LNCAP (cell line): ENCODE measurements at regions not wholly inside any gene's neighbourhood (a gene's known extent, or its start where the extent isn't known, plus 50 kb on each side); places are given as distances from the start of the nearest gene placed in this dataset.

Experiments used
- CTCF ChIP-seq: fragments of 450-650 bp; IDR thresholded peaks from 2 replicates; pipeline ENCODE4 v1.5.1; 2017; ENCODE audit warnings: mild to moderate bottlenecking

DNA sequence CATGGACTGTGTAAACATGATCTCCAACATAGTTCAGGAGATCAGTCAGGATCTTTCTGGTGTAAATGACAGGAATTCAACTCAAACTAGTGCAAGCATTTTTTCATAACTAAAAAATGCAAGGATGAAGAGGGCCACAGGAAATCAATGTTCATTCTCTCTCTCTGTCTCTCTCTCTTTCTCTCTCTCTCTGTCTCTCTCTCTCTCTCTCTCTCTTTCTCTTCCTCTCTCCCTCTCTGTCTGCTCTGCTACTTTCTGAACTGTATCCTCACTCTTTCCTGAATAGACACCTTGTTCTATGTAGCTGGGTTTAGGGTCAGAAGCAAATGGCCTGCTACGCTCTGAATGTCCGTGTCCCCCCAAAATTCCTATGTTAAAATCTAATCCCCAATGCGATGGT, 240.9 kb upstream of the UBE2E2 start:
- no peak for TF ChIP-seq CTCF

GRCh38 chr3:22966349-22966748, 236.8 kb upstream of the UBE2E2 start:
- TF ChIP-seq CTCF = no peak

DNA sequence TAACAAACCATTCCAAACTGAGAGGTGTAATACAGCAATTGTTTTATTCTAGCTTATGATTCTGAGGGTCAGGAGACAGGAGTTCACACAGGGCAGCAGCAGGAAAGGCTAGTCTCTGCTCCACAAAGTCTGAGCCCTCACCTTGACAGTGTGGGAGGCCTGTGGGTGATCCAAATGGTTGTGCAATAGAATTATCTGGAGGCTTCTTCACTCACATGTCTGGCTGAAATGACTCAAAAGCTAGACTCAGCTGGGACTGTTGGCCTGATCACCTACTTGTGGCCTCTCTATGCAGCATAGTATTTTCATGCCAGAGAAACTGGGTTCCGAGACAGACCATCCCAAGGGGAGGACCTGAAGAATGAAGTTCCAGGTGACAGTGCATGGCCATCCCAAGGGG, 233.9 kb upstream of the UBE2E2 start:
- no peak for TF ChIP-seq CTCF

GRCh38 chr3:22971497-22971896, 231.6 kb upstream of the UBE2E2 start:
- TF ChIP-seq CTCF = no peak

- TF ChIP-seq CTCF = no peak
Observed at GRCh38 chr3:22977042-22977441, 226.1 kb upstream of the UBE2E2 start.

- TF ChIP-seq CTCF = no peak
Observed at GRCh38 chr3:22977650-22978289, 225.4 kb upstream of the UBE2E2 start.

DNA sequence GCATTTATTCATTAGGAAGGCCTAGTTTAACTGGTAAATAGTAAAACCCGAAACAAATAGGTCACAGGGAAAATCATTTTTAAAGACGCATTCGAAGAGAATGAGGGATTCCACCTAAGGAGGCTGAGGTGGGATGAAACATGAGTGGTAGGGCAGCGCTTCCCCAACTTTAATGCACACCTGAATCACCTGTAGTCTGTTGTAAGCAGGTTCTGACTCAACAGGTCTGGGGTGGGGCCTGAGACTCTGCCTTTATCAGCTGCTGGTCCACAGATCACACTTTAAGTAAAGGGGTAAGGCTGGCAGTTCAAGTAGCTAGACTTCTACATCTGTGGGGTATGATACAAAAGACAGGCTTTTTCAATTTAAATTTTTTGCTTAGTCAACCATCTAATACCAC, 223.5 kb upstream of the UBE2E2 start:
- TF ChIP-seq CTCF = no peak

- TF ChIP-seq CTCF = no peak
Observed at GRCh38 chr3:22980346-22980745, 222.8 kb upstream of the UBE2E2 start.
